ENCODE measurements at regions not wholly inside any gene's neighbourhood (a gene's known extent, or its start where the extent isn't known, plus 50 kb on each side); places are given as distances from the start of the nearest gene placed in this dataset.

DNA sequence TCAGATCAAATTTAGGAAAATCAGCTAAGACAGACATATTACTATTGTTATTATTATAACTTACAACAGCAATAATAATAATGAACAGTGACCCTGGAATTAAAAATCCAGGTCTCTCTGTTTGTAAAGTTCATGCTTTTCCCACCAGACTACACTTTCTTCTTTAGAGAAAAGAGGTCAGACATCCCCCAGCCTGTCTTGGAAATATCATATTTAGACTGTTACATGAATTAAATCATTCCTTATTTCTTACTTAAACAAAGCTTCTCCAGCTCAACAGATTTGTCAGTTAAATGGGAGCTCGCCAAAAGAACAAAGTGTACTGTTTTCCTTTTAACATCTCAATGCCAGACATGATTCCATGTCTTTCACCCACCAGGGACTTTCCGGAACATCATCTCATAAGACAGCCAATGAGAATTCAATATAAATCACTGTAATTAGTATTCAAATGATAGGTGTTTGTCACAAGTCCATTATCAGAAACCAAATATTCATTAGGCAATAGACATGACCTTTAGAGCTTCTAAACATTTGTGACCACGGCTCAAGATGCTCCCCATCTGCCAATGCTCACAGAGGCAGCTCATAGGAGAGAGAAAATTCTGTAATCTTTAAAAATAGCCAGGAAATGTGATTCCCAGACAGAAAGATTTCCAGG lies 351.9 kb downstream of the ENC1 start:
- no peak for DNase-seq (ENCODE audit: low read depth in 2 of 2)

DNA sequence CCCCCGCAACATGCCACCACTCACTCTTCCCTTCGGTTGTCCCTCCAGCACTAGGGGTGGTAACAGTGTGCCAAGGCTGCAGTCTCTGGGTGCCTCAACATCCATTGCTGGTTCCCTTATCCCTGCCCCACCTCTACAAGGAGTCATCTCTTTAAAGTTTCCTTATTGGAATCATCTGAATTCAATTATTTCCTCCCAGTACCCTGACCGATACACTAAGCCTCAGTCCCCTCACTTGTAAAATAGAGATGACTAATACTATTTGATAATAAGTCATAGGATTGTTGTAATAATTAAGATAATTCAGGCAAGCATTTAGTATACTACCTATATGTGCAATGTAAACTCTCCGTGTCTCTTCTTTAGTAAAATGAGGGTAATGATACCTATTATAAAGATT lies 352.5 kb downstream of the ENC1 start:
- no peak for DNase-seq (ENCODE audit: low read depth in 2 of 2)

DNA sequence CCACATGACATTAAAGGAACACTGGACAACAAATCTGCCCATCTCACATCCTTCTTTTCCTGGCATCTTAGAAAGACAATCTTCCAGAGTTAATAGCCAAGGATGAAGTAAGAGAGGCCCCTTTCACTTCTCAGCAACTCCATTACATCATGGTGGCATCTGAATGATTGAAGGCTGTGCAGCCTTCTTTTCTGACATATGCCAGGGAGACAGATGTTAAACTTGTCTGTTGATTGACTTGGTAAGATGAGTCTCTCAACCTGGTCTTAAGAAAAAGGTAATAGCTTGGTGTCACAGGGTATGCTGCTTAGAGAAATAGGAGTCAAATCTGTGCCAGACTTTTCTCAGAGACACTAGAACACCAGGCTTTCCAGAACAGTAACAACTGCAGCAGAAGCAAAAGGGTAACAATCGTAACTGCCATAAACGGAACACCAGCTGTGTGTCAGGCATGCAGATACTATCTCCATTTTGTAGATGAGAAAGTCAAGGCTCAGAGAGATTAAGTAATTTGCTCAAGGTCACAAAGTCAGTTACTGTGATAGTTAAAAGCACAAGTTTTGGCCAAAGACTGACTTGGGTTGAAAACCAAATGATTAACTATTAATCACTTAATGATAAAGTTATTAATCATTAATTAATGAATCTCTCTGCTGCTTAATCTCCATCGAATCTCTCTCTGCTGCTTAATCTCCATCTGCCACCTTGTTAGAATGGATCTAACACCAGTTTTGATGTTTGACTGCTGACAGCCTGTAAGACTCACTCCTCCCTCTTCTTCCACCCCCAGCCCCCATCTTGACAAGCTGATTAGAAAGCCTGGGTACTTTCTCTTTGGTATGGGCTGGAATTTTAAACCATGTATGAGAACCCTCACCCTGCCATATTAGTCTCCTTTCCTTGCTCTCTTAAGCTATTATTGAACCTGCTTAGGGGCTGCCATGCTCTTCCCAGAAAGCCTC lies 353.5 kb downstream of the ENC1 start:
- DNase-seq (ENCODE audit: low read depth in 2 of 2): no peak

DNA sequence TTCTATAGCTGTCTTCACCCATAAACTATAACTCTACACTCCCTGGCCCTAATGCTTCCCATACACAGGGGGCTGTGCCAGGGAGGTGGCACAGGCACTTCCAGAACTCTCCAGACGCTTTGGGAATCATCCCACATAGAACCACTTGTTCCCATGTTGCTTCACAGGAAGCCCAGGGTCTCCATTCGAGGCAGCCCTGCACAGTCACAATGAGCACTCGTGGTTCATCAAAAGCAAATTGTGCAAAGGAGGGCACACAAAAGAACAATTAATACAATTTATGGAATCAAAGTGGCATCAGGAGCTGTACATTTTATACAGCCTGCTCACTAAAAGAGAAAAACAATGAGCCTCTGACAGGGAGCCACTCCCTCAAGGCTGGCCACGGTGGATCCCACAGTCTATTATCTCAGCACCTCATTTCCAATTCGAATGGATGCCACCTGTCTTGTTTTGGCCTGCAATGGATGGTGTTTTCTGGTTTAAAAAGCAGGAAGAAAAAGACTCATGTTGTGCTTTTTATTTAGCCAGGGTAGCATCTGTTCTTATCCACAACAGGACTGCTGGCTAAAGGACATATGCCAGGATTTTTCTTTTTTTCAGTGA lies 354.8 kb downstream of the ENC1 start:
- no peak for DNase-seq (ENCODE audit: low read depth in 2 of 2)

DNA sequence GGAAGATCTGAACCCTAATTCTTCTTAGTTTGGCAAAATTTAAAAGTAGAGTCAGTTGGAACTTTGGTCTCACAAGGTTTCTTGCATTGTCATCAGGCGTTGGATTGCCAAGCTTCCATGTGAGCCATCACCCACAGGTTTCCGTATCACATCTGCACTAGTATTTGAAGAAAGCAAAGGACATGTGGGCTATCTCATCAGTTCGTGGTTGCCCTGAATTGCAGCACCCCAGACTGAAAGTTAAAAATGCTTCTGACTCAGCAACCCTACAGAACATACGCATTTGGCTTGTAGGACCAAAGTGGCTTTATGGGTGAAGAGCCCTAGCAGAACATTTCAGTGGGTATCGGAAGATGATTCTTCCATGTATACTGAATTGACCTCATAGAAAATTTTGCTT lies 358.0 kb downstream of the ENC1 start:
- no peak for DNase-seq (ENCODE audit: low read depth in 2 of 2)

DNA sequence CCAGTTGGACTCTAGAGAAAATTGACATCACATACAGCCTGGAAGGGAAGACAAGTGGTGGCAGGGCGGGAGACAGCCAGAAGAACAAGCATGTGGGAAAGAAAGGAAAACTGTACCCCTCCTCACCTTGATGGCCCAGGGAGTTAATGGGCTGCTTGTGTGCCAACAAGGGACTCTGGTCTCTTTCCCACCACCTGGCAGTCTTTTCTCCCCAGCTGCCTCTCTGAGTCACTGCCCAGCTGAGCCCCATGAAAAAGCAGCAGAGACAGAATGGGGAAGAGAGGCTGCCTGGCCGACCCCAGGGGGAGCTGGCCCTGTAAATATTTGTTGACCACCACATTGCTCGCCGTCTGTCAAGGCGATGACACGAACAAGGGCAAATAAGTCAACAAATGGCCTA lies 359.4 kb downstream of the ENC1 start:
- DNase-seq (ENCODE audit: low read depth in 2 of 2): no peak

DNA sequence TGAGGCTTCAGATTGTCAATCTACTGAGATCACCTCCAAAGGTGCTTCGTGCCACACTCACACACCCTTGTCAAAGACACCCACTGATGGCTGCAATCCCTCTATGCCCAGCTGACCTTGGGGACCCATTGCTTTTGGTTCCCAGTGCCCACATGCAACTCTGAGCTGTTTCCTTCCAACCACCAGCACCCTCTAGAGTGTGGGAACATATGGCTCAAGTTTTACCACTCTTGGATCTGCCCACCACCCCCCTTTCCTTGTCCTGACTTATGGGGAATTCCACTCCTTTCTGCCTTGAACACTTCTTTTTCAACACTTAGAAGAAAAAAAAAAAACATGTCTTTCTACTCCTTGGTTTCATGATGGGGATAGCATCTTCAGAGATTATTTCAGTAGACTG lies 360.2 kb downstream of the ENC1 start:
- DNase-seq (ENCODE audit: low read depth in 2 of 2): no peak

DNA sequence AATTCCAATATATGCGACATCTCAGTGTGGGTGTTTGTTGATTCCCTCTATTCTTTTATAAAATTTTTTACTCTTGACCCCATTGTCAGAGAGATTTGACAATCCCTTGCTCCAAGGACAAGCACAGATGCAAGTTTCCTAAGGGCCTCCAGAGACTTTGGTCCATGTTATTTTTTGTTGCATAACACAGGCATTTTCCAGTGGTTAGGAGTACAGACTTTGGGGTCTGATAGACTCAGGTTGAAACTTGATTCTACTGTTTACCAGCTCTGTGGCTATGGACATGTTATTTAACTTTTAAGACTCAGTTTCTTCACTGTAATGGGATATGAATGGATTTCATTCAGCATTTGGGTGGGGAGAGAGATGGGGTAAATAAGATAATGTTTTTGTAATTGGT lies 361.3 kb downstream of the ENC1 start:
- DNase-seq (ENCODE audit: low read depth in 2 of 2): no peak

DNA sequence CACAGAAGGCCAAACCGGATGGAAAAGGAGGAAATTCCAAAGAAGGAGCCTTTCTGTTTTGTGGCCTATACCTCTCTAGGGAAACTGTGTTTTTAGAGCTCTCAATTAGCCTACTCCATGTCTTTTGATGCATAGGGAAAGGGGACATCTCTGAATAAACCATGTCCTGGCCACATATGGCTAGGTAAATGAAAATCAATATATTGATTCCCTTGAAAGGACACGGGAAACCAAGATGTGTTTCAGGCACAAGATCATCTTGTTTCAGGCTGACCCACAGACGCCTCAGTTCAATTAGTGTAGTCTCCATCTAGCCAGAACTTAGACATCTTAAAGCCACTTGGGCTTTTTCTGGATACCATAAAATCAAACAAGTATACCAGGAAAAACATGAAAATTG lies 363.1 kb downstream of the ENC1 start:
- DNase-seq (ENCODE audit: low read depth in 2 of 2): no peak

DNA sequence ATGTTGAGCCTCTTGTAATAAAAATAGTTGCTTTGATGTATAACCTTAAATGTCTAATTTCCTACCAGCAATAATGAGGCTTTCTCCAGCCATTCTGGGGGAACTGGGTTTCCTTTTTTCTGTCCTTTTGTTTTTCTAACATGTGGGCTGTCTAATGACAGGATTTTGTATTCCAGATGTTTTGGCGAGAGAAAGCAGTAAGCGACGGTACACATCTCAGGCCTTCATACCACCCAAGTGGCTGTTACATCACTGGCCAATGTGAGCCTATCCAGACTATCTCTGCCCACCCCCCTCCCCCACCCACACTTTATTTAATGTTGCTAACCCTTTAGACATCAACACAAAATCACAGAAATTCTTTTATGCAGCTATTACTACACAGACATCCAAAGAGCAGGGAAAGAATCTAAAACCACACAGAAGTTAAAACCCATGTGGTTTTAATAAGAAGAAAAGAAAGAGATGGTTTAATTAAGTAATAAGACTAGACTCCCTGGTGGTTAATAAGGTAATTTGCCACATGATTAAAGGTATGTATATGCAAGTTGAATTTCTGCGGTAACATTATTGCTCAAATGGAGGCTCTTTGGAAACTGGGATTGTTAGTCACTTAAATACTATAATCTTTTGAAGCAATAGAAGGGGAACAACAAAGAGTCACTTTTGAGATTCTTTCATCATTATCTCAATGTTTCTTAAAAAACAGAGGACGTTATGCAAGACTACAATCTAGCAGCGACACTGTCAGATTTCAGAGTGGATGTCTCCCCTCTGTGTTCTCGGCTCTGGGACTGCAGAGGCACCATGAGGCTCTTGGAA lies 365.1 kb downstream of the ENC1 start:
- no peak for DNase-seq (ENCODE audit: low read depth in 2 of 2)

DNA sequence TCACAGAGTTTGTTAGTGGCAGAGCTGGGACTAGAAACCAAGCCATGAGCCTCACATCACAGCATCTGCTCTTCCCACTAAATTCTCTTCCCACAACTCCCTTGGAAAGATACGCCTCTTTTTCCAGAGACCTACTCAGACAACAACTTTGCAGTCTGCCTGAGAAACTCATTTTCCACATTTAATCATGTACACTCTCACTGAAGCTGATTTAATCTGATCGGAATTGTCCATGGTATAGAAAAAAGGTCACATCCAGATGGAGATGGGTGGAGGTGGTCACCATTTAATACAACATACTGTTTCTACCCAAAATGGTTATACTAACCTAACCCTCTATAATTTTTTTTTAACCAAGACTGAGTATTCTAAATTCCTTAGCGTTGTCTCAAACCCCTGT lies 366.2 kb downstream of the ENC1 start:
- DNase-seq (ENCODE audit: low read depth in 2 of 2): no peak

DNA sequence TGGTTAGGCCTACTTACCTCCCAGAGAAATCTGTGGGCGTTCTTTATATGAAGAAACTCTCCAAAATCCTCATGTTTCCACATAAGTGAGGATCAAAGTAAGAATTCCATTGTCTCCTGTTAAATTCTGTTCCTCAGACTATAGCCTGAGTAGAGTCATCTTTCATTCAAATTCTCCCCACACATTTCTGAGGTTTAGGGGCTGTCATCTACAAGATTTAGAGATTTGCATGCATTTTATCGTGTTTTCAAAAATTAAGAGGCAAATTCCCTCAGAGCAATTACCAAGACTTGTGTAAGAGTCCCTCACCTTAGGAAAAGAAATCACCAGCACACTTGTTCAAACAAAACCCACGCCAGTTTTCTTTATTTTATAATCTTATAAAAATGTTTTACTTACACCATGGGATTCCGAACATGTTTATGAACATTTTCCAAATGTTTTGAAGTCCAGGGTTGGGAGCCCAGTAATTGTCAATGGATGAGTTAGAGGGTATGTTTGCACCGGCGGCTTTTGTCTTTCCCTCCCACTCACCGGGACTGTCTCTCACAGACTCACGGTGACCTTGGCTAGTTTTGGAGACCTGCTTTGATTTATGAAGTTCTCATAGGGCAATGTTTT lies 367.6 kb downstream of the ENC1 start:
- no peak for DNase-seq (ENCODE audit: low read depth in 2 of 2)

DNA sequence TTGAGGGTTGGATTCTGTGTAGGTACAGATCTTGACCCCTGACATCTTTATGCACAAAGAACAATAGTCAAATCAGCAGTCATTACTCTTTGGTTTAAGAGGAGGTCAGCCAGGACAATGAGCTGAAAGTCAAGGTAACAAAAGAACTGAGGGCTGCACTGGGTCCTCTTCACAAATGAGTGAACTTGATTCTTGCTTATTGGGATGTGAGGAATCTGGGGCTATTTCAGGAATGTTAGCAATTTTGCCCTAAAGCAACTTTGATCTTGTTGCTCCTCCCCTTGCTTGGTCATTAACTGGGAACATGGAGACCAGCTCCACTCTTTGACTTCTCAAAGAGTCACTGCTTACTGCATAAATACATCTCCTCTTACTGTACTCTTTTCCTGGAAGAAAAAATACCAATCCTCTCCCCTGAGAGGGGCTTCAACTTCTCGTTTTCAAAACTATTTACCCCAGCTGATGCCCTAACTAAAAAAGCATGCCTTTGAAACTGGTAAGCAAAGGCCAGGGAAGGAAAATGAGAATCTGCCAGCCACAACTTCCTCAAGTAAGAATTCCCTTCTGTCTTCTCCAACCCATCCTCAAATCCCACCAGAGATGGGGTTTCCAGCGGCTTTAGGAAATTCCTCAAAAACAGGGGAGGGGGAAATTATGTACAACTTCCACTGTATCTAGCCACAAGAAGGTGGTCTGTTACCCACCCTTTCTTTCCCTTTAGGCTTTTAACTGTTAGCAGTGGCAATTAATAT lies 368.3 kb downstream of the ENC1 start:
- DNase-seq (ENCODE audit: low read depth in 2 of 2): no peak

DNA sequence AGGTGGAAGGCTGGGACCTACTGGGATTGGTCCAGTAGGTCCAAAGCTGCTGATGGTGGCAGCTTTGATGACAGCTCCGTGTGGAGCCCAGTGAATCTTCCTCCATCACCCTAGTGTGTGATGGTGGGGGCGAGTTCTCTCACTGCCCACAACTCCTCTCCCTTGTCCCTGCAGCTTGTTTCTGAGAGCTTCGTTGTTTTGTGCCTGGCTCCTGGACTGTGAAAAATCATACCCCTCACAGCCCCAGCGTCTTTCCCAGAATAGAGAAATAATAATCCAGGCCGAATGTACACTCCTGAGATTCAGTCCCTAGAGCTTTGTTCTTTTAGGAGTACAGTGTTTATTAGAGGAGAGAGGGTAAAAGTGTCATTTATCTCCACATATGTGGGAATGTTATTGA lies 372.2 kb downstream of the ENC1 start:
- DNase-seq (ENCODE audit: low read depth in 2 of 2): no peak

DNA sequence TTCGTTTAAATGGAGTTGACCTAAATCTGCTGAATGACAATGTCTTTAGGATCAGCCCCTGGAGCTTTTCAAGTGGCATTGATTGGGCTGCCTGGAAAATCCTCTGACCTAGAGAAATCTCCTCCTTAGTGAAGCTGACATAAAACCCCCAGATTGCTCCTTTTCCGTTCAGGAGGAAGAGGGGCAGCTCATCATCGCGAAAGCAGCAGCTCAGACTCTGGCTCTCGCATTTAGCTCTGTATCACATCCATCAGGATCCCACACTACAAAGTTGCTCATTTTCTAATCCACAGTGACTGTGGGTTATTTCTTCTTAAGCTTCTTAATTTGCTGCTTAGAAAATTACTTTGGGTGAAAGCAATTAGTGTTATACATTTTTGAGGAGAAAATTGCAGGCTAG lies 373.7 kb downstream of the ENC1 start:
- no peak for DNase-seq (ENCODE audit: low read depth in 2 of 2)

DNA sequence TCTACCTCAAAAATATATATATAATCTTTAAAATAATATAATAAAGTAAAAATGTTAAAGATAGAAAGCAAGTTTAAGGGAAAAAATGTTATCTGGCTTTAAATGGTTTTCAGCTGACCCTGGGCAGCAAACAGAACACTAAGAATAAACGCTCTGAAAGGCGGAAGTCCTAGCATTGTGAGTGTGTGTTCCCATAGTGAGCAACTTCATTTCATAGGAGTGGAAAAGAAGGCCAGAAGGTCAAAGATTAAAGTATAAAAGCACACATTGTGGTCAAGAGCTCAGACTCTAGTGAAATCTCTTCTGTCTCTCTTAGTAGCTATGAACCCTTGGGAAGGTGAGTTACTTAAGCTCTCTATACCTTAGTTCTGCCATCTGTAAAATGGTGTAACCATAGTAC lies 374.4 kb downstream of the ENC1 start:
- no peak for DNase-seq (ENCODE audit: low read depth in 2 of 2)

DNA sequence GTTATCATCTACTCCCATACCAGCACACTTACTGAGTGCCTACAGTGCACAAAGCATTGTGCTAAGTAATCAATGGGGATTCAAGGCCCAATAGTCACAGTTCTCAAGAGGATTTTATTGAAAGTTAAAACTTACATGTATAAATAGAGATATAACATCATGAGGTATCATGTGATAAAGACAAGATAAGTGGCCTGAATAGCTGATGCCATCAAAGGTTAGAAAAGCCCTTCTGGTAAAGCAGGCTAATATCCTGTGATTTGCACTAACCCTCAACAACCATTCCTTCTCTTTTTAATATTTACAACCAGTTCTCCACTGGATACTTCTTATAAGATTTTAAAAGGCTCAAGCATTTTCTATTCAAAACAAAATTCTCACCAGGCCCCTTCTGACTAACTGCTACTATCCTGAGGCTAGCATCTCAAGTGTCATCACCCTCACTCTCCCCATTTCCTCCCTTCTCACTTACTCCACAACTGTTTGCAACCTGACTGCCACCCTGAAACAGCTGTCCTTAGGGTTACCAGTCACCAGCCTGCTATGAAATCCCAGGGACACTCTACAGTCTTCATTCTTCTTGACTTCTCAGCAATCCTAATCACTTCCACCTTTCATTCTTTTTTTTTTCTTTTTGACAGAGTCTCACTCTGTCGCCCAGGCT lies 377.9 kb downstream of the ENC1 start:
- DNase-seq (ENCODE audit: low read depth in 2 of 2): no peak

DNA sequence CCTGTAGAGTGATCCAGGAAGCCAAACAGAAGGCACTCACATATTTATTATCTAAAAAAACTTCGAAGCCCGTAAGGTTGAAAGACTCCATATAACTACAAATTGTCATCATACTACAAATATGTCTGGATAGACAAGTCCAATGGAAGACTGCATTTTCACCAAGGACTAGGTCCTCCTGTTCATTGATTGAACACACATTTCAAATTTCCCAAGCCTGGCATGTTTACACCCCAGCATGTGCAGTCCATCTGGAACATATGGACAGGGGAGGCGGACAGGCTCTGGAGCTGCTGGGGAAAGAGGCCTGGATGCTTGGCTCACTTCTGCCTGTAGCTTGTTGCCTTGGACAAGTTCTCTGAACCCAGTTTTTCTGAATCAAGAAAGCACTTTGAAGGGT lies 378.7 kb downstream of the ENC1 start:
- DNase-seq (ENCODE audit: low read depth in 2 of 2): no peak

DNA sequence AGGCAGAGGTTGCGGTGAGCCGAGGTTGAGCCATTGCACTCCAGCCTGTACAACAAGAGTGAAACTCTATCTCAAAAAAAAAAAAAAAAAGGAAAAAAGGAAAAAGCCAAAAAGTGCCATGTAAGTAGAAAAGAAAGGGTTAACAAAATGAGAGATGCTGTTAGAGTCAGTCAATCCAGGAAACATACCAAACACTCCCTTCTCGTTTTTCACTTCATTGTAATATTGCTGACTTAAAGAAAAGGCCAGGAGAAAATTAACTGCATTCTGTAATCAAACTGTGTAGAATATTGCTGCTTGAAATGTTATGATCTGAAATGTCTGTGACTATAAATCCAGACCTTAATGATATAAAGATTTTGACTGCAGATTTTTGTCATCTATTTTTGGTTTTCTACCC lies 379.1 kb downstream of the ENC1 start:
- no peak for DNase-seq (ENCODE audit: low read depth in 2 of 2)

DNA sequence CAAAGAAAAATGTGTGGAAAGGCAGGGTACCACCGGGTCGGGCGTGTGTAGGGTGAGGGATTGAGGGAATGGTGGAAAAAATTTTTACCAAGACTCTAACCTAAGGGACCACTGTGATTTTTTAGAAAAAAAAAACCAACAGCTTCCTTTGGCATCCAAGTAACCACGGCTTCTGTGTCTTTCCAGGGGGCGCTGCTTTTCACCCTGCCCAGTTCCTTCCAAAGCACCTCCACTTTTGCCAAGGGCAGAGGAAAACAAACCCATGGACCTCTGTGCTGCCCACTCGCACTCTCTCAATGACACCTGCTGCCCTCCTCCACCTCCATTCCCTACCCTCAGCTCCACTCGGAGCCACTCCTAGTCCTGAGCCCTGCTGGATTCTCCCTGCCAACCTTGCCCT lies 381.0 kb downstream of the ENC1 start:
- DNase-seq (ENCODE audit: low read depth in 2 of 2): no peak

Data from stimulated activated CD8-positive, alpha-beta memory T cell treated with anti-CD3 and anti-CD28 coated beads, Interleukin-2, amount 100 ng/mL, for 48 hours (primary cell).